ENCODE measurements at regions not wholly inside any gene's neighbourhood (a gene's known extent, or its start where the extent isn't known, plus 50 kb on each side); places are given as distances from the start of the nearest gene placed in this dataset.
A peak's percentile ranks its signal among the peaks of the same experiment; 100 is the strongest.

GRCh38 chr1:53405737-53406136 is 53.5 kb upstream of the DMRTB1 start:
- Histone ChIP-seq H3K9me3 (ENCODE audit: control insufficient read depth, insufficient read depth, low read depth, low read length) (no peaks in the 10 kb centered on the region), H2AFZ (ENCODE audit: low read length) (no peak overlapping the region), H3K4me1 (ENCODE audit: control insufficient read depth, extremely low read depth, insufficient read depth, low read length) (no peaks in the 10 kb centered on the region), H3K4me3 (replicated peaks in 1 of 4; ENCODE audit: control extremely low read depth in 1 of 4, insufficient read depth in 1 of 4, low read depth in 3 of 4, low read length in 4 of 4) (no peak overlapping the region), H4K20me1 (ENCODE audit: control insufficient read depth, extremely low read depth, insufficient read depth, low read length) (no peaks in the 10 kb centered on the region), H3K27me3 (ENCODE audit: control insufficient read depth, insufficient read depth, low read length) (peaks cover 40% of the 10 kb centered on the region), H3K36me3 (ENCODE audit: control insufficient read depth, insufficient read depth, low read length) (no peaks in the 10 kb centered on the region), H3K4me2 (ENCODE audit: extremely low read depth, insufficient read depth, low read length) (no peak overlapping the region), H3K9ac (ENCODE audit: insufficient read depth, low read length) (no peak overlapping the region), H3K79me2 (ENCODE audit: control insufficient read depth, insufficient read depth, low read length) (no peaks in the 10 kb centered on the region), H3K27ac (ENCODE audit: insufficient read depth, low read length) (no peak overlapping the region)
- no peak for TF ChIP-seq EZH2 (IDR thresholded peaks at IDR 0.05; ENCODE audit: low read length, missing control alignments)
- TF ChIP-seq CTCF (conservative IDR thresholded peaks at IDR 0.05 in 1 of 2, IDR thresholded peaks at IDR 0.05 in 1 of 2; ENCODE audit: low read depth in 1 of 2, low read length in 2 of 2) = no peak
- no peak for DNase-seq (ENCODE audit: low read depth in 2 of 2)

GRCh38 chr1:53406551-53407235 is 52.5 kb upstream of the DMRTB1 start:
- H3K4me1 ChIP-seq (ENCODE audit: control insufficient read depth, extremely low read depth, insufficient read depth, low read length) = no peaks in the 10 kb centered on the region
- no peak overlapping the region for H3K4me3 ChIP-seq (replicated peaks in 1 of 4; ENCODE audit: control extremely low read depth in 1 of 4, insufficient read depth in 1 of 4, low read depth in 3 of 4, low read length in 4 of 4)
- no peak overlapping the region for H2AFZ ChIP-seq (ENCODE audit: low read length)
- H3K36me3 ChIP-seq (ENCODE audit: control insufficient read depth, insufficient read depth, low read length) = no peaks in the 10 kb centered on the region
- no peaks in the 10 kb centered on the region for H3K9me3 ChIP-seq (ENCODE audit: control insufficient read depth, insufficient read depth, low read depth, low read length)
- no peak overlapping the region for H3K9ac ChIP-seq (ENCODE audit: insufficient read depth, low read length)
- no peak overlapping the region for H3K27ac ChIP-seq (ENCODE audit: insufficient read depth, low read length)
- peaks cover 36% of the 10 kb centered on the region for H3K27me3 ChIP-seq (ENCODE audit: control insufficient read depth, insufficient read depth, low read length)
- no peaks in the 10 kb centered on the region for H3K79me2 ChIP-seq (ENCODE audit: control insufficient read depth, insufficient read depth, low read length)
- H4K20me1 ChIP-seq (ENCODE audit: control insufficient read depth, extremely low read depth, insufficient read depth, low read length) = no peaks in the 10 kb centered on the region
- no peak overlapping the region for H3K4me2 ChIP-seq (ENCODE audit: extremely low read depth, insufficient read depth, low read length)
- no peak for DNase-seq (ENCODE audit: low read depth in 2 of 2)
- TF ChIP-seq CTCF (conservative IDR thresholded peaks at IDR 0.05 in 1 of 2, IDR thresholded peaks at IDR 0.05 in 1 of 2; ENCODE audit: low read depth in 1 of 2, low read length in 2 of 2) = no peak
- no peak for TF ChIP-seq EZH2 (IDR thresholded peaks at IDR 0.05; ENCODE audit: low read length, missing control alignments)

- Histone ChIP-seq H3K36me3 (ENCODE audit: control insufficient read depth, insufficient read depth, low read length) (no peaks in the 10 kb centered on the region), H3K4me1 (ENCODE audit: control insufficient read depth, extremely low read depth, insufficient read depth, low read length) (peaks cover 3% of the 10 kb centered on the region), H3K27ac (ENCODE audit: insufficient read depth, low read length) (no peak overlapping the region), H3K79me2 (ENCODE audit: control insufficient read depth, insufficient read depth, low read length) (no peaks in the 10 kb centered on the region), H3K9ac (ENCODE audit: insufficient read depth, low read length) (no peak overlapping the region), H4K20me1 (ENCODE audit: control insufficient read depth, extremely low read depth, insufficient read depth, low read length) (no peaks in the 10 kb centered on the region), H2AFZ (ENCODE audit: low read length) (no peak overlapping the region), H3K27me3 (ENCODE audit: control insufficient read depth, insufficient read depth, low read length) (peaks cover 27% of the 10 kb centered on the region), H3K4me3 (replicated peaks in 1 of 4; ENCODE audit: control extremely low read depth in 1 of 4, insufficient read depth in 1 of 4, low read depth in 3 of 4, low read length in 4 of 4) (no peak overlapping the region), H3K4me2 (ENCODE audit: extremely low read depth, insufficient read depth, low read length) (no peak overlapping the region), H3K9me3 (ENCODE audit: control insufficient read depth, insufficient read depth, low read depth, low read length) (no peaks in the 10 kb centered on the region)
- no peak for TF ChIP-seq CTCF (conservative IDR thresholded peaks at IDR 0.05 in 1 of 2, IDR thresholded peaks at IDR 0.05 in 1 of 2; ENCODE audit: low read depth in 1 of 2, low read length in 2 of 2)
- no peak for TF ChIP-seq EZH2 (IDR thresholded peaks at IDR 0.05; ENCODE audit: low read length, missing control alignments)
- peak in 1 of 2 donors; percentile 28 for DNase-seq (ENCODE audit: low read depth in 2 of 2)
Observed at GRCh38 chr1:53408013-53408754, 51.0 kb upstream of the DMRTB1 start.

Data from fibroblast of lung (primary cell).